Testis (tissue), 2 donors: ENCODE measurements at regions not wholly inside any gene's neighbourhood (a gene's known extent, or its start where the extent isn't known, plus 50 kb on each side); places are given as distances from the start of the nearest gene placed in this dataset.

Source experiments
- CTCF ChIP-seq, 3 experiments: fragments of 450-650 bp in 2 of 3; fragments of 200-600 bp in 1 of 3; sonication (generic) in 1 of 3; IDR thresholded peaks; one replicate each; pipeline ENCODE4 v1.5.1; 2016 to 2019; ENCODE audit warnings: antibody characterized with exemption in 3 of 3, mild to moderate bottlenecking in 2 of 3, moderate library complexity in 1 of 3
- POLR2A ChIP-seq: fragments of 450-650 bp; IDR thresholded peaks from one replicate; pipeline ENCODE4 v1.6.1; 2017; ENCODE audit warnings: antibody characterized with exemption, mild to moderate bottlenecking, moderate library complexity

DNA sequence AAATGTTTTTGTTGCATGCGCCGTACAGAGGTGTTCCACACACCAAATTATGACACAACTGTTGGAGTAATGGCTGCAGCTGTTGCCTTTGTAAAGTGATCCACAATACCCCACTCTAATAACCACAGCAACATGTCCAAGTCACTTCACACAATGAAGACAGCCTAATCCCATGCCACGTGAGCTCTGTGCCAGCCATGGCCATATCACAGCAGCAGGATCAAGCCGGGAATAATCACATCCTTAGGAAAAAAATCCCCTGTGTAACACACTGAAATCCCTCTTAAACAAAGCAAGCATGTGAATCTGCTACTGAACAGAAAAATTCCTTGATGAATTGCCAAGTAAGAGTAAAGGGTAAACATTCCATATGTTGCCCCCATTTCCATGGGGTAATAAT, 179.5 kb upstream of the PARD3B start:
- TF ChIP-seq CTCF (IDR thresholded peaks at IDR 0.05) (no peak), POLR2A (no peak)
